K562 (cell line): ENCODE measurements at regions not wholly inside any gene's neighbourhood (a gene's known extent, or its start where the extent isn't known, plus 50 kb on each side); places are given as distances from the start of the nearest gene placed in this dataset.

ENCODE experiments used
- ATAC-seq: fragments of 200-7000 bp; cut with Tn5 transposase; 3 replicates; pipeline ENCODE4 v1.9.1; 2020; ENCODE audit warnings: moderate library complexity
- BruUV-seq: library from RNA; stranded (reverse); fragments of 400-500 nt; replicated peaks from 2 replicates; lab custom pipeline; 2021; lab: Mats Ljungman, UMichigan
- CTCF ChIA-PET: fragments of 300-600 bp; formaldehyde crosslinking; extraction: SDS; loops from one replicate; lab custom pipeline; 2021; ENCODE audit warnings: low intra/inter-chr PET ratio; lab: Yijun Ruan, JAX
- POLR2A ChIA-PET: fragments of 300-600, 350-650 bp; sonication (Branson Sonifier 250); formaldehyde crosslinking; extraction: SDS; loops from one replicate; lab custom pipeline; 2021; ENCODE audit warnings: antibody characterized with exemption, inconsistent platforms; lab: Yijun Ruan, JAX
- DNase-seq, 4 experiments: peaks; one replicate each; pipeline versions ENCODE4 v3.0.0 to v3.0.0-alpha.2; 2011 to 2018; ENCODE audit warnings: low spot score in 3 of 4, mixed read lengths in 3 of 4; ENCODE audit errors: extremely low read depth in 1 of 4
- FAIRE-seq: peaks from 2 replicates; lab custom pipeline; 2011; peaks lifted over from hg19 to GRCh38; lab: Jason Lieb, UNC
- H2AFZ ChIP-seq: 2 replicates; pipeline ENCODE4 v1.6.0; 2011; ENCODE audit warnings: low read depth, low read length, control low read depth, inconsistent platforms
- H3K27ac ChIP-seq: fragments of 200-600 bp; 3 replicates; pipeline ENCODE4 v1.8.0; 2011; ENCODE audit warnings: low read depth, mild to moderate bottlenecking, control low read depth, inconsistent platforms, low read length, moderate library complexity, mixed read lengths; ENCODE audit errors: extremely low read depth
- H3K27me3 ChIP-seq, 2 experiments: fragments of 300-600 bp in 1 of 2; 2 replicates in 1 of 2; 3 replicates in 1 of 2; pipeline versions ENCODE4 v1.6.0 to v1.8.0; 2011; ENCODE audit warnings: inconsistent platforms in 2 of 2, low read length in 2 of 2, mild to moderate bottlenecking in 1 of 2, mixed read lengths in 1 of 2, moderate library complexity in 1 of 2; ENCODE audit not compliant: control insufficient read depth in 2 of 2, insufficient read depth in 2 of 2
- H3K36me3 ChIP-seq: fragments of 300-600 bp; 3 replicates; pipeline ENCODE4 v1.8.0; 2011; ENCODE audit warnings: mild to moderate bottlenecking, low read length, inconsistent platforms; ENCODE audit not compliant: control insufficient read depth, insufficient read depth
- H3K4me1 ChIP-seq, 2 experiments: fragments of 200-600 bp in 1 of 2; replicated peaks in 1 of 2; 2 replicates in 1 of 2; 3 replicates in 1 of 2; pipeline versions ENCODE4 v1.5.1 to v1.8.0; 2011; ENCODE audit warnings: inconsistent platforms in 2 of 2, low read length in 2 of 2, mild to moderate bottlenecking in 1 of 2, mixed read lengths in 1 of 2, moderate library complexity in 1 of 2; ENCODE audit not compliant: control insufficient read depth in 2 of 2, insufficient read depth in 2 of 2
- H3K4me2 ChIP-seq: 2 replicates; pipeline ENCODE4 v1.6.1; 2011; ENCODE audit warnings: low read length, control low read depth, inconsistent platforms, mixed read lengths; ENCODE audit not compliant: insufficient read depth
- H3K4me3 ChIP-seq: fragments of 200-600 bp; sonication (generic), shearing (Covaris generic); 2 replicates; pipeline ENCODE4 v1.5.1; 2016; ENCODE audit warnings: control low read depth, inconsistent platforms
- H3K79me2 ChIP-seq: fragments of 200-600 bp; 3 replicates; pipeline ENCODE4 v1.8.0; 2011; ENCODE audit warnings: low read length, inconsistent platforms; ENCODE audit not compliant: control insufficient read depth, insufficient read depth
- H3K9ac ChIP-seq, 2 experiments: 2 replicates each; pipeline versions ENCODE4 v1.6.0 to v1.6.1; 2011; ENCODE audit warnings: low read depth in 2 of 2, low read length in 2 of 2, control low read depth in 1 of 2, inconsistent platforms in 1 of 2, mild to moderate bottlenecking in 1 of 2, mixed read lengths in 1 of 2; ENCODE audit not compliant: insufficient read depth in 1 of 2
- H3K9me1 ChIP-seq: one replicate; pipeline ENCODE4 v1.6.0; 2011; ENCODE audit warnings: inconsistent platforms, mild to moderate bottlenecking, low read length, moderate library complexity; ENCODE audit not compliant: control insufficient read depth, insufficient read depth
- H3K9me3 ChIP-seq: replicated peaks from 2 replicates; pipeline ENCODE4 v1.5.1; 2011; ENCODE audit warnings: low read depth, low read length, inconsistent platforms; ENCODE audit not compliant: control insufficient read depth, insufficient read depth
- H4K20me1 ChIP-seq: replicated peaks from 2 replicates; pipeline ENCODE4 v1.6.1; 2011; ENCODE audit warnings: low read length, inconsistent platforms, mixed read lengths; ENCODE audit not compliant: control insufficient read depth, insufficient read depth
- BDP1 ChIP-seq: IDR thresholded peaks from 3 replicates; pipeline ENCODE4 v1.6.1; 2011; ENCODE audit not compliant: insufficient read length, insufficient read depth
- CEBPB ChIP-seq: fragments of 450-650 bp; IDR thresholded peaks from 2 replicates; pipeline ENCODE4 v1.6.1; 2016; ENCODE audit warnings: missing genetic modification characterization, missing compliant biosample characterization
- COPS2 ChIP-seq: fragments of 450-650 bp; conservative IDR thresholded peaks from 2 replicates; pipeline ENCODE4 v1.6.1; 2016; ENCODE audit warnings: mild to moderate bottlenecking, moderate library complexity
- GTF2A2 ChIP-seq: IDR thresholded peaks from 2 replicates; pipeline ENCODE4 v1.6.1; 2016; ENCODE audit warnings: mild to moderate bottlenecking, missing genetic modification characterization, missing compliant biosample characterization
- NCOA6 ChIP-seq: fragments of 450-650 bp; IDR thresholded peaks from 2 replicates; pipeline ENCODE4 v1.6.1; 2017; ENCODE audit warnings: mild to moderate bottlenecking
- POLR2G ChIP-seq: fragments of 200-400 bp; formaldehyde crosslinking; IDR thresholded peaks from 2 replicates; pipeline ENCODE4 v1.6.1; 2017; ENCODE audit warnings: low read depth, mild to moderate bottlenecking, antibody characterized with exemption, low read length, moderate library complexity
- SAFB2 ChIP-seq: fragments of 200-400 bp; formaldehyde crosslinking; IDR thresholded peaks from 2 replicates; pipeline ENCODE4 v1.6.1; 2018; ENCODE audit warnings: borderline replicate concordance, low read length, low read depth, moderate library complexity; ENCODE audit not compliant: severe bottlenecking
- SIN3B ChIP-seq: fragments of 450-650 bp; IDR thresholded peaks from 2 replicates; pipeline ENCODE4 v1.6.1; 2017; ENCODE audit warnings: low read depth, mild to moderate bottlenecking, moderate library complexity
- SMARCA5 ChIP-seq: fragments of 450-650 bp; IDR thresholded peaks from 2 replicates; pipeline ENCODE4 v1.6.1; 2016
- TCF7L2 ChIP-seq: fragments of 150-350 bp; IDR thresholded peaks from 2 replicates; pipeline ENCODE4 v1.6.1; 2016; ENCODE audit warnings: low read depth, mild to moderate bottlenecking, low read length, moderate library complexity
- YY1 ChIP-seq, 3 experiments: IDR thresholded peaks; 2 replicates each; pipeline ENCODE4 v1.6.1; 2011; ENCODE audit warnings: low read length in 2 of 3, mild to moderate bottlenecking in 2 of 3, moderate library complexity in 2 of 3, borderline replicate concordance in 1 of 3, control low read depth in 1 of 3, low read depth in 1 of 3; ENCODE audit not compliant: insufficient read depth in 3 of 3, insufficient replicate concordance in 2 of 3, control insufficient read depth in 1 of 3, insufficient read length in 1 of 3; ENCODE audit errors: extremely low read depth in 1 of 3
- ZBTB17 ChIP-seq: fragments of 450-650 bp; formaldehyde crosslinking; IDR thresholded peaks from 2 replicates; pipeline ENCODE4 v1.4.0; 2020; ENCODE audit warnings: mild to moderate bottlenecking
- ZC3H8 ChIP-seq: fragments of 450-650 bp; IDR thresholded peaks from 2 replicates; pipeline ENCODE4 v1.6.1; 2017
- ZNF589 ChIP-seq: fragments of 200-800 bp; sonication (Bioruptor generic); IDR thresholded peaks from 2 replicates; pipeline ENCODE4 v1.6.1; 2016; ENCODE audit warnings: low read depth, missing genetic modification characterization, missing compliant biosample characterization
- ZNF707 ChIP-seq: fragments of 250-450 bp; sonication (Bioruptor Pico); conservative IDR thresholded peaks from 2 replicates; pipeline ENCODE4 v1.8.0; 2022; ENCODE audit warnings: inconsistent platforms, mild to moderate bottlenecking, moderate library complexity
- ZNF75A ChIP-seq: fragments of 450-650 bp; formaldehyde crosslinking; IDR thresholded peaks from 2 replicates; pipeline ENCODE4 v1.4.0; 2020; ENCODE audit warnings: mild to moderate bottlenecking
- WGBS: fragments of 100-300 bp; shearing (Covaris generic); methylation state at CpG from one replicate; pipeline ENCODE4 v1.1.6; 2016; ENCODE audit warnings: low coverage, mixed read lengths; ENCODE audit not compliant: insufficient coverage; ENCODE audit errors: missing lambda C conversion rate; 5-methylcytosine and 5-hydroxymethylcytosine counted together
- in situ Hi-C: fragments of 300-500 bp; cut with MboI; formaldehyde crosslinking; loops from 4 replicates; pipeline ENCODE4 v1.15.0; 2018; ENCODE audit warnings: inconsistent platforms, mixed read lengths
- intact Hi-C: fragments of 100-400 bp; cut with micrococcal nuclease; formaldehyde crosslinking; loops from 2 replicates; pipeline ENCODE4 v1.14.2; 2022
- TF ChIP-seq, protein P1 (sequence below): fragments of 250-450 bp; sonication (Bioruptor Pico); IDR thresholded peaks from 2 replicates; pipeline ENCODE4 v1.8.0; 2022; ENCODE audit warnings: moderate library complexity, mild to moderate bottlenecking, inconsistent platforms

DNA sequence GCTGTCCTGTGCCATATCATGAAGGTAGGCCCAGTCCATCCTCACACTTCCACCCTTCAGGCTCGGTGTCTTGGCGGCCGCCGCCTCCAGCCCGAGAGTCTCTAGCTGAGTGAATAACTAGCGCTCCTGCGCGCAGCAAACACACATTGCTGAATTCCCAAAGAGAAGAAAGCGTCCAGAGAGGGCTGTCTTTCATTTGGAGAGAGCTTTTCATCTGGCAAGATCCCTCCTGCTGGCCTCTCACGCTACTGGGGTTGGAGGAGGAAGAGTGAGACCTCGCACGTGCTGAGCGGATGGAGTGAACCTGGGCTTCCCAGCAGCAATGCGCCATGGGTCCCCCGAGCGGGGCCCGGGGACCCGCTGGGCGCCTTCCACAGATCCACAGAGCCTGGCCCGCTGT, 73.2 kb downstream of the NCR2 start:
- Histone ChIP-seq H3K4me1 (peaks cover 0 to 5% of the 10 kb centered on the region in 2 experiments; a peak in 1 of 5 replicates), H3K9me3 (no peaks in the 10 kb centered on the region), H3K27me3 (peaks cover 37 to 68% of the 10 kb centered on the region in 2 experiments), H3K36me3 (no peaks in the 10 kb centered on the region), H3K27ac (no peak overlapping the region), H3K9ac (no peak overlapping the region), H3K9me1 (no peaks in the 10 kb centered on the region), H2AFZ (no peak overlapping the region), H4K20me1 (peaks cover 7% of the 10 kb centered on the region; the same call in 1 of the 2 replicates), H3K4me2 (no peak overlapping the region), H3K79me2 (no peaks in the 10 kb centered on the region), H3K4me3 (no peak overlapping the region)
- WGBS, result 2% methylated on average over 20 of the region's 20 CpGs
- in situ Hi-C loops, result no loop called here
- no peak for DNase-seq
- CTCF ChIA-PET, result no interaction called here
- no peak for ATAC-seq
- POLR2A ChIA-PET, result interaction anchor here (0.6 to 1.1 kb wide), 3 partner anchors 24 to 902 kb away, joined by 3 to 4 read pairs (median 3); no protein-coding TSS in a partner anchor
- TF ChIP-seq ZNF75A (CRISPR knock-in tag), result no peak
- no peak for TF ChIP-seq TCF7L2
- no peak for TF ChIP-seq ZNF589
- TF ChIP-seq, protein P1, sequence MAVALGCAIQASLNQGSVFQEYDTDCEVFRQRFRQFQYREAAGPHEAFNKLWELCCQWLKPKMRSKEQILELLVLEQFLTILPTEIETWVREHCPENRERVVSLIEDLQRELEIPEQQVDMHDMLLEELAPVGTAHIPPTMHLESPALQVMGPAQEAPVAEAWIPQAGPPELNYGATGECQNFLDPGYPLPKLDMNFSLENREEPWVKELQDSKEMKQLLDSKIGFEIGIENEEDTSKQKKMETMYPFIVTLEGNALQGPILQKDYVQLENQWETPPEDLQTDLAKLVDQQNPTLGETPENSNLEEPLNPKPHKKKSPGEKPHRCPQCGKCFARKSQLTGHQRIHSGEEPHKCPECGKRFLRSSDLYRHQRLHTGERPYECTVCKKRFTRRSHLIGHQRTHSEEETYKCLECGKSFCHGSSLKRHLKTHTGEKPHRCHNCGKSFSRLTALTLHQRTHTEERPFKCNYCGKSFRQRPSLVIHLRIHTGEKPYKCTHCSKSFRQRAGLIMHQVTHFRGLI (CRISPR knock-in tag), result no peak
- no peak for TF ChIP-seq ZBTB17 (CRISPR knock-in tag)
- no peak for TF ChIP-seq POLR2G
- TF ChIP-seq SIN3B, result no peak
- TF ChIP-seq ZC3H8, result no peak
- TF ChIP-seq COPS2, result no peak
- no peak for TF ChIP-seq GTF2A2
- TF ChIP-seq CEBPB (tag), result no peak
- no peak for TF ChIP-seq NCOA6
- TF ChIP-seq SAFB2, result no peak
- TF ChIP-seq BDP1, result no peak
- TF ChIP-seq YY1 (IDR thresholded peaks at IDR 0.05; ENCODE audit: borderline replicate concordance in 1 of 3, control insufficient read depth in 1 of 3, extremely low read depth in 1 of 3, insufficient read depth in 3 of 3, insufficient read length in 1 of 3, insufficient replicate concordance in 2 of 3, low read depth in 1 of 3, low read length in 2 of 3), result no peak
- TF ChIP-seq ZNF707, result no peak
- no peak for TF ChIP-seq SMARCA5
- BruUV-seq, result no TSS peak
- intact Hi-C loops, result no loop called here
- no peak for FAIRE-seq
